IMR-90 (cell line): ENCODE measurements at regions not wholly inside any gene's neighbourhood (a gene's known extent, or its start where the extent isn't known, plus 50 kb on each side); places are given as distances from the start of the nearest gene placed in this dataset.

ENCODE experiments used
- ATAC-seq: fragments of 200-7000 bp; cut with Tn5 transposase; 2 replicates; pipeline ENCODE4 v1.9.1; 2020; ENCODE audit warnings: low read depth, mild to moderate bottlenecking, moderate library complexity
- BruUV-seq: library from RNA; stranded (reverse); fragments of 400-500 nt; replicated peaks from 2 replicates; lab custom pipeline; 2021; lab: Mats Ljungman, UMichigan
- CTCF ChIA-PET: fragments of 300-600 bp; formaldehyde crosslinking; extraction: SDS; loops from one replicate; lab custom pipeline; 2021; ENCODE audit warnings: antibody characterized with exemption; lab: Yijun Ruan, JAX
- POLR2A ChIA-PET: fragments of 300-600 bp; sonication (Branson Sonifier 250); formaldehyde crosslinking; loops from one replicate; lab custom pipeline; 2022; ENCODE audit warnings: antibody characterized with exemption; ENCODE audit not compliant: unreplicated experiment; lab: Charles Lee
- DNase-seq: peaks from one replicate; pipeline ENCODE4 v3.0.0; 2013
- H2AFZ ChIP-seq: replicated peaks from 2 replicates; pipeline ENCODE3; 2013; ENCODE audit warnings: low read length, mild to moderate bottlenecking; ENCODE audit not compliant: poor library complexity
- H2AK5ac ChIP-seq: 2 replicates; pipeline ENCODE4 v1.6.1; 2013; ENCODE audit warnings: low read depth, low read length, inconsistent platforms
- H2AK9ac ChIP-seq: replicated peaks from 2 replicates; pipeline ENCODE3; 2013; ENCODE audit warnings: mild to moderate bottlenecking, low read depth, low read length, moderate library complexity; ENCODE audit not compliant: poor library complexity
- H2BK120ac ChIP-seq: 2 replicates; pipeline ENCODE4 v1.6.1; 2013; ENCODE audit warnings: low read depth, low read length, inconsistent platforms
- H2BK15ac ChIP-seq: 3 replicates; pipeline ENCODE4 v1.6.1; 2013; ENCODE audit warnings: low read depth, low read length, inconsistent platforms
- H2BK20ac ChIP-seq: 2 replicates; pipeline ENCODE4 v1.6.1; 2013; ENCODE audit warnings: low read depth, mild to moderate bottlenecking, inconsistent platforms, low read length, moderate library complexity
- H2BK5ac ChIP-seq: 2 replicates; pipeline ENCODE4 v1.6.1; 2013; ENCODE audit warnings: mild to moderate bottlenecking, low read depth, low read length, inconsistent platforms; ENCODE audit not compliant: poor library complexity, severe bottlenecking
- H3K14ac ChIP-seq: replicated peaks from 2 replicates; pipeline ENCODE4 v1.6.1; 2013; ENCODE audit warnings: low read depth, low read length, inconsistent platforms
- H3K18ac ChIP-seq: 2 replicates; pipeline ENCODE4 v1.6.1; 2013; ENCODE audit warnings: low read depth, low read length, control low read depth
- H3K23ac ChIP-seq: 2 replicates; pipeline ENCODE4 v1.6.1; 2013; ENCODE audit warnings: low read depth, low read length, inconsistent platforms
- H3K27ac ChIP-seq: 2 replicates; pipeline ENCODE4 v1.5.1; 2013; ENCODE audit warnings: mild to moderate bottlenecking, control low read depth, low read length; ENCODE audit not compliant: insufficient read depth
- H3K27me3 ChIP-seq: 2 replicates; pipeline ENCODE4 v1.6.1; 2013; ENCODE audit warnings: low read length; ENCODE audit not compliant: control insufficient read depth, insufficient read depth
- H3K36me3 ChIP-seq: 2 replicates; pipeline ENCODE4 v1.6.1; 2013; ENCODE audit warnings: low read length, mixed read lengths; ENCODE audit not compliant: control insufficient read depth, insufficient read depth
- H3K4ac ChIP-seq: 2 replicates; pipeline ENCODE4 v1.6.1; 2013; ENCODE audit warnings: low read depth, low read length, inconsistent platforms
- H3K4me1 ChIP-seq: 2 replicates; pipeline ENCODE4 v1.6.1; 2013; ENCODE audit warnings: low read length, mixed read lengths; ENCODE audit not compliant: control insufficient read depth, insufficient read depth
- H3K4me2 ChIP-seq: 2 replicates; pipeline ENCODE4 v1.6.1; 2013; ENCODE audit warnings: low read depth, mild to moderate bottlenecking, control low read depth, low read length, moderate library complexity
- H3K4me3 ChIP-seq: 2 replicates; pipeline ENCODE4 v1.5.1; 2013; ENCODE audit warnings: low read depth, mild to moderate bottlenecking, control low read depth, low read length, moderate library complexity; ENCODE audit not compliant: insufficient read depth
- H3K56ac ChIP-seq: 2 replicates; pipeline ENCODE4 v1.6.1; 2013; ENCODE audit warnings: low read length, inconsistent platforms; ENCODE audit not compliant: insufficient read depth; ENCODE audit errors: extremely low read depth
- H3K79me1 ChIP-seq, 2 experiments: 2 replicates each; pipeline ENCODE4 v1.6.1; 2013; ENCODE audit warnings: low read length in 2 of 2, inconsistent platforms in 1 of 2, low read depth in 1 of 2
- H3K9ac ChIP-seq: 2 replicates; pipeline ENCODE4 v1.6.1; 2013; ENCODE audit warnings: low read depth, low read length, control low read depth
- H3K9me1 ChIP-seq: 2 replicates; pipeline ENCODE4 v1.6.1; 2013; ENCODE audit warnings: low read length, inconsistent platforms; ENCODE audit not compliant: insufficient read depth
- H3K9me3 ChIP-seq: 2 replicates; pipeline ENCODE4 v1.6.1; 2013; ENCODE audit warnings: low read length; ENCODE audit not compliant: control insufficient read depth, insufficient read depth
- H4K20me1 ChIP-seq: 2 replicates; pipeline ENCODE4 v1.6.1; 2013; ENCODE audit warnings: low read length, inconsistent platforms; ENCODE audit not compliant: insufficient read depth
- H4K5ac ChIP-seq: 2 replicates; pipeline ENCODE4 v1.6.1; 2013; ENCODE audit warnings: mild to moderate bottlenecking, low read depth, low read length, control low read depth
- H4K8ac ChIP-seq, 2 experiments: 2 replicates each; pipeline ENCODE4 v1.6.1; 2013; ENCODE audit warnings: low read depth in 2 of 2, low read length in 2 of 2, control low read depth in 1 of 2, inconsistent platforms in 1 of 2
- H4K91ac ChIP-seq: 2 replicates; pipeline ENCODE4 v1.6.1; 2013; ENCODE audit warnings: low read depth, low read length, inconsistent platforms; ENCODE audit not compliant: insufficient read depth
- CEBPB ChIP-seq: IDR thresholded peaks from 2 replicates; pipeline ENCODE4 v1.6.1; 2012; ENCODE audit warnings: low read depth, low read length, improper control_type of control experiment
- MAFK ChIP-seq: IDR thresholded peaks from 2 replicates; pipeline ENCODE4 v1.6.1; 2012; ENCODE audit warnings: low read depth, low read length, improper control_type of control experiment
- POLR2A ChIP-seq: IDR thresholded peaks from 2 replicates; pipeline ENCODE4 v1.6.1; 2012; ENCODE audit warnings: mild to moderate bottlenecking, low read depth, low read length
- WGBS, 2 experiments: methylation state at CpG; one replicate each; pipeline versions ENCODE4 v1.1.5 to v1.1.7; 2013; ENCODE audit warnings: missing lambda C conversion rate in 2 of 2; ENCODE audit not compliant: insufficient read length in 1 of 2; ENCODE audit errors: extremely low coverage in 2 of 2; 5-methylcytosine and 5-hydroxymethylcytosine counted together
- dilution Hi-C: fragments of 300-500 bp; cut with HindIII; formaldehyde crosslinking; loops from one replicate; pipeline ENCODE4 v1.14.3; 2018; ENCODE audit warnings: low sequenced_read_pairs; ENCODE audit not compliant: unreplicated experiment
- in situ Hi-C: fragments of 300-500 bp; cut with MboI; formaldehyde crosslinking; loops from 3 replicates; pipeline ENCODE4 v1.14.3; 2019; ENCODE audit warnings: low sequenced_read_pairs, inconsistent platforms, mixed read lengths
- intact Hi-C: fragments of 100-400 bp; cut with micrococcal nuclease; formaldehyde crosslinking; loops from 2 replicates; pipeline ENCODE4 v1.10.0; 2022
- TF ChIP-seq, protein P1 (sequence below): conservative IDR thresholded peaks from 2 replicates; pipeline ENCODE4 v1.5.1; 2012; ENCODE audit warnings: mild to moderate bottlenecking, low read depth, low read length, improper control_type of control experiment
- TF ChIP-seq, protein P2 (sequence below): fragments of 150-350 bp; IDR thresholded peaks from 2 replicates; pipeline ENCODE4 v1.6.1; 2017; ENCODE audit warnings: mild to moderate bottlenecking, antibody characterized with exemption, low read length, low read depth

DNA sequence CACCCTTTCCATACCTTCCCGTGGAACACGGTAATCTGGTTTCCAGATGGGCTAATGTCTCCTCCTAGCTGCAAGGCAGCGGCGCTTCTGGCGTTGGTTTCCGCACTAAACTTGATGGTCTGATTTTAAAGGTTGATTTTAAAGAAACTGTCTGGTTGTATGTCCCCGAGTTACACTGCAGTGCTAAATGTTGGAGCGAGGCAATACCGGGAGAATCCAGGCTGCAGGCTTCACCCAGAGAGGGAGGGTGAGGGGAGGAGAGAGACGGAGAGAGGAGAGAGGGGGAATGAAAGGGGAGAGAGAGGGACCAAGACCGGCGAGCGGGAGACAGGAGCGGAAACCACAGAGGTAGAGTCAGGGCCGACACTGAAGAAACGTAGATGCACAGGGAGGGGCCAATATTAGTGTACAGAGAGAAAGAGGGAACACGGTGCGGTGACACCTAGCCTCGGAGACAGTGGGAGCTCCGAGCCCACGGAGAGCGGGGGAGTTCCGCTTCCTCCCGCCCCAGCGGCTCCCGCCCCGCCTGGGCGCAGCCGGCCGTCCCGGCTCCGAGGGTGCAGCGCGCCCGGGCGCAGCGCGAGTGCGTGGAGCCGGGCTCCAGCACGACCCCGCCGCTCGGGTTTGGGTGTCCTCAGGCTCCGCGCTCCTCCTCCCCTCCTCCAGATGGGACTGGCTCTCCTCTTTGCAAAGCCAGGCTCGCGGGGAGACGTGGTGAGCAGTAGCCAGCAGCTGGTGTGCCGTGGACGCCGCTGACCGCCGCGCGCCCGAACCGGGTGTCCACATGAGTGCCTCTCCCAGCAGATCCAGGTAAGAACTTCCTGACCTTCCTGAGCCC is 71.9 kb upstream of the GRAMD1B start:
- H3K4me2 ChIP-seq = peak overlapping the region; percentile 64
- H4K91ac ChIP-seq = no peak overlapping the region
- no peak for TF ChIP-seq POLR2A
- no peak for TF ChIP-seq CEBPB
- no peak for TF ChIP-seq MAFK
- TF ChIP-seq, protein P1, sequence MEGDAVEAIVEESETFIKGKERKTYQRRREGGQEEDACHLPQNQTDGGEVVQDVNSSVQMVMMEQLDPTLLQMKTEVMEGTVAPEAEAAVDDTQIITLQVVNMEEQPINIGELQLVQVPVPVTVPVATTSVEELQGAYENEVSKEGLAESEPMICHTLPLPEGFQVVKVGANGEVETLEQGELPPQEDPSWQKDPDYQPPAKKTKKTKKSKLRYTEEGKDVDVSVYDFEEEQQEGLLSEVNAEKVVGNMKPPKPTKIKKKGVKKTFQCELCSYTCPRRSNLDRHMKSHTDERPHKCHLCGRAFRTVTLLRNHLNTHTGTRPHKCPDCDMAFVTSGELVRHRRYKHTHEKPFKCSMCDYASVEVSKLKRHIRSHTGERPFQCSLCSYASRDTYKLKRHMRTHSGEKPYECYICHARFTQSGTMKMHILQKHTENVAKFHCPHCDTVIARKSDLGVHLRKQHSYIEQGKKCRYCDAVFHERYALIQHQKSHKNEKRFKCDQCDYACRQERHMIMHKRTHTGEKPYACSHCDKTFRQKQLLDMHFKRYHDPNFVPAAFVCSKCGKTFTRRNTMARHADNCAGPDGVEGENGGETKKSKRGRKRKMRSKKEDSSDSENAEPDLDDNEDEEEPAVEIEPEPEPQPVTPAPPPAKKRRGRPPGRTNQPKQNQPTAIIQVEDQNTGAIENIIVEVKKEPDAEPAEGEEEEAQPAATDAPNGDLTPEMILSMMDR = 0 out of 2 replicates have a peak, but pooled peaks have one; percentile 4
- TF ChIP-seq, protein P2, sequence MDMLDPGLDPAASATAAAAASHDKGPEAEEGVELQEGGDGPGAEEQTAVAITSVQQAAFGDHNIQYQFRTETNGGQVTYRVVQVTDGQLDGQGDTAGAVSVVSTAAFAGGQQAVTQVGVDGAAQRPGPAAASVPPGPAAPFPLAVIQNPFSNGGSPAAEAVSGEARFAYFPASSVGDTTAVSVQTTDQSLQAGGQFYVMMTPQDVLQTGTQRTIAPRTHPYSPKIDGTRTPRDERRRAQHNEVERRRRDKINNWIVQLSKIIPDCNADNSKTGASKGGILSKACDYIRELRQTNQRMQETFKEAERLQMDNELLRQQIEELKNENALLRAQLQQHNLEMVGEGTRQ = no peak
- H3K4me1 ChIP-seq = no peaks in the 10 kb centered on the region; the same call in 1 of the 2 replicates
- POLR2A ChIA-PET = no interaction called here
- H4K20me1 ChIP-seq = no peaks in the 10 kb centered on the region
- no peak overlapping the region for H2BK15ac ChIP-seq
- no peak overlapping the region for H3K14ac ChIP-seq
- H2BK5ac ChIP-seq = no peak overlapping the region
- H3K27ac ChIP-seq = no peak overlapping the region
- H3K27me3 ChIP-seq = peaks cover 68% of the 10 kb centered on the region
- H2AFZ ChIP-seq = peak overlapping the region; percentile 70
- no peak overlapping the region for H3K23ac ChIP-seq
- H3K4me3 ChIP-seq = peak overlapping the region; percentile 22
- no peak overlapping the region for H2BK20ac ChIP-seq
- H3K4ac ChIP-seq = no peak overlapping the region
- DNase-seq = peak; percentile 2
- CTCF ChIA-PET = no interaction called here
- no peak overlapping the region for H3K56ac ChIP-seq
- H3K36me3 ChIP-seq = no peaks in the 10 kb centered on the region
- H3K9me1 ChIP-seq = no peaks in the 10 kb centered on the region
- no peak overlapping the region for H3K18ac ChIP-seq
- no peak overlapping the region for H3K9ac ChIP-seq
- in situ Hi-C loops (no loop called here), dilution Hi-C loops (no loop called here), intact Hi-C loops (no loop called here)
- no peaks in the 10 kb centered on the region for H3K9me3 ChIP-seq
- H2AK9ac ChIP-seq = no peak overlapping the region
- peak; percentile 48 for ATAC-seq
- H2BK120ac ChIP-seq = no peak overlapping the region
- 0% methylated on average over 14 of the region's 58 CpGs; no CpG with 5 or more reads in 1 of the 2 experiments for WGBS, 2 experiments
- no TSS peak for BruUV-seq
- no peak overlapping the region for H2AK5ac ChIP-seq
- H4K5ac ChIP-seq = no peak overlapping the region
- H3K79me1 ChIP-seq = no peaks in the 10 kb centered on the region
- H4K8ac ChIP-seq = no peak overlapping the region
